Stimulated activated CD8-positive, alpha-beta memory T cell treated with anti-CD3 and anti-CD28 coated beads, Interleukin-12 subunit alpha, Interleukin-12 subunit beta, amount 100 ng/mL, for 24 hours (primary cell): ENCODE measurements at regions not wholly inside any gene's neighbourhood (a gene's known extent, or its start where the extent isn't known, plus 50 kb on each side); places are given as distances from the start of the nearest gene placed in this dataset.

Experiments used
- DNase-seq: peaks from one replicate; pipeline ENCODE4 v3.0.0-alpha.2; 2020; ENCODE audit errors: extremely low read depth

- no peak for DNase-seq
Measured at GRCh38 chr14:55734731-55735130, 154.7 kb downstream of the KTN1 start.

DNA sequence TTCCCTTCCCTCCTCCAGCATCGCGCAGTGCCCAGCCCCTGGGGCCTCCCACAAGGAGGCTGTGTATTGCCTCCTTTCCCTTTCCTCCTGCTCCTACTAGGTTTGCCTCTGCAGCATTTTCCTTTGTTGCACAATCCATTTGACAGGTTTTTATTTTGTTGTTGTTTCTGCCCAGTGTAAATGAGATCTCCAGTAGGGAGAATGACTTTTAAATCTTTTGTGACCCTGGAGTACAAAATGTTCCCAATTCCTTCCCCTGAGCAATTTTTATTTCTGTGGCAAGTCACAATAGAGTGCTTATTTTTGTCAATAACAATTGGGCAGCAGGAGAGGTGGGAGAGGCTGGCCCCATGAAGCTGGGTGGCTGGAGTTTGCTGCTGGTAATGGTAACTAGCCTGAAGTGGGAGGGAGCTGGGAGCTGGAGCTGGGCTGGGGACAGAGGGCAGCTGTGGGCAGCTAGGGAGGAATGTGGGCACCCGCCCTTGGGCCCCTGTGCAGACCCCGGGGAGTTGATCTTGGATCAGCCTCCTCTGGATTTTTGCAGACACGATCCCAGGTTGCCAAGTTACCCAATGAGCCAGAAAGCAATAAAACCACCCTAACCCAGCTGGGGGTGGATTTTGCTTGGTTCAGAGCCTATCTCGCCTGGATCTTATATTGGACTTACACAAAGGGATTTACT is 160.1 kb downstream of the KTN1 start:
- no peak for DNase-seq

GRCh38 chr14:55740649-55740989 is 160.6 kb downstream of the KTN1 start:
- DNase-seq = no peak

DNA sequence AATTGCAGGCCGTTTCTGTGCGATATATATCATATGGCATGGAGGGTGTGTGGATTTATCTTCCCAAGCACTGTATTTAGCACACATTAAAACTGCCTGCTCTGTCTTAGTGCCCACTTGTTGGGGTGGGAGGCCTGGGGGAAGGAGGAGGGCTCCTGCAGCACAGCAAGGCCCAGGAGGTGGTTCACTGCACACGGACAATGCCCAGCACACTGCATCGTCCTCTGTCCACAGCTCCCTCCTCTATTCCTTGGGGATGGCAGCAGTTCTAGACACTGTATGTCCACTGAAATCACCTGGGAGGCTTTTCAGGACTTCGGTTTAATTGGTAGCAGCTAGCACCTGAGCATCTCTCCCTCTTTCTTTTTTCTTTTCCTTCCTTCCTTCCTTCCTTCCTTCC is 161.2 kb downstream of the KTN1 start:
- DNase-seq = no peak

- no peak for DNase-seq
Measured at GRCh38 chr14:55743551-55743950, 163.5 kb downstream of the KTN1 start.

DNA sequence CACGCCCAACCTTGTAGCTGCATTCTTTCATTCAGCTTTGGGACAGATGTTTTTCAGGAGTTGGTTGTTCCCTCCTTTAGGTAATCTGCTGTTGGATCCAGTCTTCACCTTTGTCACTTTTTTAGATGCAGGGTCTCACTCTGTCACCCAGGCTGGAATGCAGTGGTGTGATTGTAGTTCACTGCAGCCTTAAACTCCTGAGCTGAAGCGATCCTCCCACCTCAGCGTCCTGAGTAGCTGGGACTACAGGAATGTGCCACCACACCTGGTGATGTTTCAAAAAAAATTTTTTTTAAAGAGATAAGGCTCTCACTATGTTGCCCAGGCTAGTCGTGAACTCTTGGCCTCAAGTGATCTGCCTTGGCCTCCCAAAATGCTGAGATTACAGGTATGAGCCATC is 164.3 kb downstream of the KTN1 start:
- no peak for DNase-seq

DNA sequence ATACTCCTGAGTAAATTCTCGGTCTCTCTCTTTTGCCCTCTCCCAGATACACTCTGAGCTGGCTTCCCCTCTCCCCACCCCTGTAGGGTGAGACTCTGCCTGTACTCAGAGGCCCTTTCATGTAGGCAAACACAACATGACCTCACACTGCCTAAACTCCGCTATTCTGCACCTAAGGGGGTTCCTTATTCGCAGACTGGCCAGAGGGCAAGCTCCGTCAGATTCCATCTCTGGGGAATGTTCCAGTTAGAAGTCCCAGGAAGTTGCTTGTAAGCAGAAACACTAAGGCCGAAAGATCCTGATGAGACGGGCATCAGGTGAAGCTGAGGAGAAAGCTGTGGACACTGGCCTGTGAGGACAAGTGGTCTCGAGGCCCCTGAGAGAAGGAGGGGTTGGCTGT is 165.9 kb downstream of the KTN1 start:
- no peak for DNase-seq

GRCh38 chr14:55746558-55746957 is 166.6 kb downstream of the KTN1 start:
- no peak for DNase-seq

DNA sequence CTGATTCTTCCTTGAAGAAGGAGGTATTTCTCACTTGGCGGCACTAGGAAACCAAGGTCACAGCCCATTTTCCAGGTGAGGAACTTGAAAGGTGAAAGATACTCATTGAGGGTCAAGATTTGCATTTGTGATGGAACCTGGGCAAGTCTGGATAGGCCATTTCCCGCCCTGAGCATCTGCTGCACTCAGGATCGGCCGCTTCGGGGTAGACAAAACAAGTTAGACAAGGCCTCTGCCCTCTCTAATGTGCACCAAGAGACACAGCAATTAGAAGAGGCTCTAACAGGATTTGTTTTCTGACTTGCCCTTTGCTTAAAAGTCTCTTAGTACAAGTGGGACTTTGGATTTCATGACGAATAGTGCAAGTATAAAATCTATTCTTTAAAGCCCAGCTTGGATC is 167.2 kb downstream of the KTN1 start:
- DNase-seq = no peak

GRCh38 chr14:55749201-55749812 is 169.3 kb downstream of the KTN1 start:
- no peak for DNase-seq

GRCh38 chr14:55749946-55750345 is 169.9 kb downstream of the KTN1 start:
- DNase-seq = no peak

DNA sequence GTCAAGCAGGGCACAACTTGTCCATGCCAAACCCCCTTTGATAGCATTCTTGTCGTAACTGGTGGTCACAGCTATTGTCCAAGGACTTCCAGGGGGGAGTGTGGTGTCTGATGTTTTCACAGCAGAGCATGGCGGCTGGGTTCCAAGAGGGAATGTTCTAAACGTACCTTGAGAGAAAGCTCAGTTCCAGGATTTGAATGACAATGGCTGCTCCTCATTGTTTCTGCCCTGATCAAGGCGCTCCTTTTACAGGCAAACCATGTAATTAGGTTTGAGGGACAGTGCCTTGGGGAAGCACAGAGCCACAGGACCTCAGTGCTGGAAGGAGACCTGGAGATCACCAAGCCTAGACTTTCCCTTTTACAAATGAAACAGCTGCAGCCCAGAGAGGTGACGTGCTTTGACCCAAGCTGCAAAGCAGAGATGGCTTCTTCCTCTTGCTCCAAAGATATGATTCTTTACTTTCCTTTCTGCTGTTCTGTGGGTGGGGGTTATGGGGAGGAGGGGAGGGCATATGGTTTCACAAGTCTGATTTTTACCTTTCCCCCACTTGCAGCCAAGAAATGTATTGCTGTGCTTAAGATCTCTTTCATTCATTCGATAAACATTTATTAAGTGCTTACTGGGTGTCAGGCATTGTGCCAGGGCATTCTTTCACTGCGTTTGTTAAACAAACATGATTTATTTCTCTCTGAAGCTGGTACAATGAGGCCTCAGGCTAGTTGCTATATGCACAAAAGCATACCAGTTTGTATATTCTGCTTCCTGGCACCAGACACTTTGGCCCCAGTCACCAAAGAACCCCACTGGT is 172.8 kb downstream of the KTN1 start:
- no peak for DNase-seq

DNA sequence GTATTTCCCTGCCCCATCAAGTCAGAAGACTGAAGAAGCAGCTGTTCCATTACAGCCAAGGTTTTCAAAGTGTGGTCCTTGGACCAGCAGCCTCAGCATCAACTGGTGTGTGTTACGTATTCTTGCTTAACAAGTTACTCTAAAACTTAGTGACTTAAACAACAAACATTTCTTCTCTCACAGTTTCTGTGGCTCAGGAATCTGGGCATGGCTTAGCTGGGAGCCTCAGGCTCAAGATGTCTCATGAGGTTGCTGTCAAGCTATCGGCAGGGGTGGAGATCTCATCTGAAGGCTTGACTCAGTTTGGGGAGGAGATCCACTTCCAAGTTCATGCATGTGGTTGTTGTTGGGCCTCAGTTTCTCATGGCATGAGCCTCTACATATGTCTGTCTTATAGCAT is 174.5 kb downstream of the KTN1 start:
- DNase-seq = no peak

DNA sequence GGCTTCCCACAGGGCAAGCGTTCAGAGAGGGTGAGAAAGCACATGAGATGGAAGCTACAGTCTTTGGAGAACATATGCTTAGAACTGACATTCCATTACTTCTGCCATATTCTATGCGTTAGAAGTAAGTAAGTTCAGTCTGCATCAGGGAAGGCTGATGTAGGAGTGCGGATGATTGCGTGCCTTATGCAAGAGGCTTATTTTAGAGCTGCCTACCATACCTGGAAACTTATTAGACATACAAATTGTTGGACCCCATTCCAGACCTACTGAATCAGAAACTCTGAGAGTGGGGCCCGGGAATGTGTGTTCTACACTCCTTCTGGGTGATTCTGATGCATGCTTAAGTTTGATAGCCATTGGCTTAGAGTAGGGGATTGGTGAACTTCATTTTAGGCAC is 174.9 kb downstream of the KTN1 start:
- no peak for DNase-seq

DNA sequence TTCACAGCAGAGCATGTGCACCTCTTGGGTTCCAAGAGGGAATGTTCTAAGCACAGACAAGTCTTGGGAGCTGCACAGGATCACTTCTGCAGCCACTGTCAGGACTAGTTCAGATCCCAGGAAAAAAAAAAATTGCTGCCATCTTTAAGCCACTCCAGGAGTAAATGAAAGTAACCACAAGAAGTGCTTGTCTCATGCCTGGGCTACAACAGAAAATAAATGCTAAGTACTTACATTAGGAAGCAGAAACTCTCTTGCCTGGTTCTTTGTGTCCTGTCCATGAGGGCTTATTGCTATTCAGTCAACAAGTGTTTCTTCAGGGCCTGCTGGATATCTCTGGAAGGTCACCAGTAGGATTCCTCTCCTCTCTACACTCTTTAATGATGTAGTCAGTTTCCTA is 176.1 kb downstream of the KTN1 start:
- DNase-seq = no peak

- DNase-seq = no peak
Measured at GRCh38 chr14:55756557-55756956, 176.6 kb downstream of the KTN1 start.

DNA sequence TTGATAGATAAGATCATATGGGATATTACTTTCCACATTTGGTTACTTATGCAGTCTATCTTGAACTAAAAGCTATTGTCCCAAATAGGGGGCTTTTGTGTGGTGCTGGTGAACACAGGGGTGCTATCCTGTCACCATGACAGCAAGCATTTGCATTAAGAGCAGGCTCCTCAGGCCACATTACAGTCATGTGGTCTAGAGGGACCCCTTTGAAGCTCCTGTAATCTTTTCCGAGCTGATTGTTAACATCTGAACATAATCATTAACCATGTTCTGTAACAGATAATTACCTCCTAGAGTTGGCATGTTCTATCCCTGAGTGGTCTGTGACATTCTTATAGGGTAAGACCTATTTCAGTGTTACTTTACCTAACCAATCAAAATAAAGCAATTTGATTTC is 178.8 kb downstream of the KTN1 start:
- DNase-seq = no peak

DNA sequence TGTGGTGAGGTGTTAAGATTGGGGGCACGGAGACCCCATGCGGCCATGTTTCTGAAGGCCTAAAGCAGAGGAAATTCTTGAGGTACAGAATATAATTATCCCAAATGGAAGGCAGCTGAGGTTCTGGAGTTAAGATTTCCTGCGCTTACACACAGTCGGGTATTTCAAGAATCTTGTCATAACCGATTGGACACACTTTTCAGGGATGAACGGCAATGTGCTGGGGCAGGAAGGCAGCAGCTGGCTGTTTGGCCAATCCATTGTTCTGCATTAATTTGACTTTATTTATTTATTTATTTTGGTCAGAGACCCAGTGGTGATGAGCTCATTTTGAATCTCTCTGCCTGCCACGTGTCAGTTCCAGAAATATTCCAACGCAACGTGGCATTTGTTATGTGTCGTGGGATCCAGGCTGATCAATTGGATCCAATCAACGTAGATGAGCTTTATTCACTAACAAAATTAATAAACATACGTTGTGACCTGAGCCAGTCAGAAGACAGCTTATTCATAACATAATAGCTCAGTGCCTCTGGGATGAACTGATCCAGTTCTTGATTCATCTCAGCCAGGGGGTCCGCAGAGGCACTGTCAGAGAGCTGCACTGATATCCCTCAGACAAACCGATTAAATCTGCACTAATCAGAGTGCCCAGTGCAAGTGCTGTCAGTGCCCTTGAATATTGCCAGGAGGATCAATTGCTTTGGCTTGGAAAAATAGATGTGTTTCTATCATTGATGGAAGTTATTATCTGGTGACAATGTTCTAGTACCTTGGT is 181.0 kb downstream of the KTN1 start:
- no peak for DNase-seq

DNA sequence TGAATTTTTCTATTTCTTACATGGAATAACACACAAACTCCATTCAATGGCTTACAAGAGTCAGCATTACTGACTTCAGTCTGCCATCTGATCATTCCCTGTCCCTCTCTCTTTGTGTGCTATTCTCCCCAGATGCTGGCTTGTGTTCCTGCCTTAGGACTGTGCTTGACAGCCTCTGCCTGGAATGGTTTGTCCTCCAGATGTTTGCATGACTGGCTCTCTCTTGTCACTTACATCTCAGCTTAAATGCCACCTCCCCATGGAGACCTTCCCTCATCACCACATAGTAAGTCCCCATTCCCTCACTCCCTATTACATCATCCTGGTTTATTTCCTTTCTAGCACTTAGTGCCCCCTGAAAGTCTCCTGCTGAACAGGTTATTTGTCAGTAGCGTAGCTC is 181.6 kb downstream of the KTN1 start:
- no peak for DNase-seq

DNA sequence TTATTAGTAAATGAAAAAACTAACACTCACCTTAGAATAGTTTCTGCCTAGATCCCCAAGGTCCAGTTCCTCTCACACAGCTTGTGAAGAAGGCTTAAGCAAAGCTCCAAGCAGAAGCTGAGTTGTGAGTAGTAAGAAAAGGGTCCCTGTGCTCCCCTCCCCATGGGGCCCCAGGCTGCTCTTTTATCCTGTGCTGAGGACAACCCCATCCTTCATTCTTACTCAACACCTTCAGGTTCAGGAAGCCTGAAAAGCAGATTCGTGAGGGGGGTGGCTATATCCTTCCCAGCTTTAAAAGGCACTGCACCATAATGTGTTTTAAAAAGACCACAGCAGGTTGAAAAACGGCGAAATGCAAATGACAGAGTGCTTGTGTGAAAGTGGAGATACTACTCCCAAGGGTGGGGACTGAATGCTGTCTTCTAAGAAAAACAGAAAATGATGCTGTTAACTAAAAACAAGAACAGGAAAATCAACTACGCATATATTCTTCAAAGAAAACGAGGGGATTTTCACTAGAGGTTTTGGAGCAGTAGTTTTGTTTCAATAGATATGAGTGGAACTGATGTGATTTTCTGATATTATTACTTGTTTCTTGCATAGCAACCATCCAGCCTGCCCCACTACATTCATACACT is 182.7 kb downstream of the KTN1 start:
- no peak for DNase-seq

DNA sequence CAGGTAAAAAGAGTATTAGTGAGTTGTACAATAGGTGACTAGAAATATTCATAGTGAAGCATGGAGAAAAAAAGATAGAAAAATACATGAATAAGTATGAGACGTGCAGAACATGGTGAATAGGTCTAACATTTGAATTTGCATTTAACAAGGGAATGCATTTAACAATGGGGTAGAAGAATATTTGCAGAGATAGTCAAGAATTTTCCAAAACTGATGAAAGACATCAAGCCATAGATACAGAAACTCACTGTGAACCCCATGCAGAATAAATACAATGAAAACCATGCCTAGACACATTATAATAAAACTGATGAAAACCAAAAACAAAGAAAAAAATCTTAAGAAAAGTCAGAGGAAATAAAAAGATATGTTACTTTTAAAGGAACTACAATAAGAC is 184.8 kb downstream of the KTN1 start:
- DNase-seq = no peak

DNA sequence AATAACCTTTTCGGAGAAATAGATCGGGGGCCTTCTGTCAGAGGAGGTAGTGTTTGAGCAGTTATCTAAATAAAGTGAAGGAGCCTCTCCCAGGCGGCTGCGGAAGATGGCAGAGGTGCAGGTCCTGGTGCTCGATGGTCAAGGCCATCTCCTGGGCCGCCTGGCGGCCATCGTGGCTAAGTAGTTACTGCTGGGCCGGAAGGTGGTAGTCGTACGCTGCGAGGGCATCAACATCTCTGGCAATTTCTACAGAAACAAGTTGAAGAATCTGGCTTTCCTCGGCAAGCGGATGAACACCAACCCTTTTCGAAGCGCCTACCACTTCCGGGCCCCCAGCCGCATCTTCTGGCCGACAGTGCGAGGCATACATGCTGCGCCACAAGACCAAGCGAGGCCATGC is 186.1 kb downstream of the KTN1 start:
- DNase-seq = no peak
